BJ (cell line): ENCODE measurements at regions not wholly inside any gene's neighbourhood (a gene's known extent, or its start where the extent isn't known, plus 50 kb on each side); places are given as distances from the start of the nearest gene placed in this dataset.

ENCODE experiments used
- CTCF ChIA-PET: fragments of 350-600 bp; formaldehyde crosslinking; extraction: SDS; loops from one replicate; lab custom pipeline; 2021; ENCODE audit warnings: antibody characterized with exemption, inconsistent platforms; lab: Yijun Ruan, JAX
- POLR2A ChIA-PET: fragments of 300-600 bp; sonication (Branson Sonifier 250); formaldehyde crosslinking; extraction: SDS; loops from one replicate; lab custom pipeline; 2021; ENCODE audit warnings: antibody characterized with exemption; lab: Charles Lee
- DNase-seq: peaks from one replicate; pipeline ENCODE4 v3.0.0-alpha.2; 2011; ENCODE audit warnings: low read depth
- H3K27me3 ChIP-seq: 2 replicates; pipeline ENCODE4 v1.6.0; 2011; ENCODE audit warnings: low read length; ENCODE audit not compliant: control insufficient read depth, insufficient read depth
- H3K36me3 ChIP-seq: 2 replicates; pipeline ENCODE4 v1.5.1; 2011; ENCODE audit warnings: low read length; ENCODE audit not compliant: control insufficient read depth, insufficient read depth
- H3K4me3 ChIP-seq: 2 replicates; pipeline ENCODE4 v1.5.1; 2011; ENCODE audit warnings: low read depth, mild to moderate bottlenecking, control low read depth, low read length
- TF ChIP-seq, protein P1 (sequence below): IDR thresholded peaks from 2 replicates; pipeline ENCODE4 v1.5.1; 2011; ENCODE audit warnings: low read depth, mild to moderate bottlenecking, control low read depth, inconsistent platforms, low read length, moderate library complexity; ENCODE audit not compliant: insufficient read depth

- CTCF ChIA-PET, result no interaction called here
- Histone ChIP-seq H3K4me3 (no peak overlapping the region), H3K36me3 (no peaks in the 10 kb centered on the region), H3K27me3 (no peaks in the 10 kb centered on the region)
- POLR2A ChIA-PET, result no interaction called here
- TF ChIP-seq, protein P1, sequence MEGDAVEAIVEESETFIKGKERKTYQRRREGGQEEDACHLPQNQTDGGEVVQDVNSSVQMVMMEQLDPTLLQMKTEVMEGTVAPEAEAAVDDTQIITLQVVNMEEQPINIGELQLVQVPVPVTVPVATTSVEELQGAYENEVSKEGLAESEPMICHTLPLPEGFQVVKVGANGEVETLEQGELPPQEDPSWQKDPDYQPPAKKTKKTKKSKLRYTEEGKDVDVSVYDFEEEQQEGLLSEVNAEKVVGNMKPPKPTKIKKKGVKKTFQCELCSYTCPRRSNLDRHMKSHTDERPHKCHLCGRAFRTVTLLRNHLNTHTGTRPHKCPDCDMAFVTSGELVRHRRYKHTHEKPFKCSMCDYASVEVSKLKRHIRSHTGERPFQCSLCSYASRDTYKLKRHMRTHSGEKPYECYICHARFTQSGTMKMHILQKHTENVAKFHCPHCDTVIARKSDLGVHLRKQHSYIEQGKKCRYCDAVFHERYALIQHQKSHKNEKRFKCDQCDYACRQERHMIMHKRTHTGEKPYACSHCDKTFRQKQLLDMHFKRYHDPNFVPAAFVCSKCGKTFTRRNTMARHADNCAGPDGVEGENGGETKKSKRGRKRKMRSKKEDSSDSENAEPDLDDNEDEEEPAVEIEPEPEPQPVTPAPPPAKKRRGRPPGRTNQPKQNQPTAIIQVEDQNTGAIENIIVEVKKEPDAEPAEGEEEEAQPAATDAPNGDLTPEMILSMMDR, result no peak
- DNase-seq, result no peak
Measured at GRCh38 chr3:63046152-63046551, 170.9 kb upstream of the CADPS start.

- Histone ChIP-seq H3K27me3 (no peaks in the 10 kb centered on the region), H3K36me3 (no peaks in the 10 kb centered on the region), H3K4me3 (no peak overlapping the region)
- TF ChIP-seq, protein P1, result no peak
- ChIA-PET CTCF (no interaction called here), POLR2A (no interaction called here)
- no peak for DNase-seq
Measured at GRCh38 chr3:63046580-63046979, 171.4 kb upstream of the CADPS start.

DNA sequence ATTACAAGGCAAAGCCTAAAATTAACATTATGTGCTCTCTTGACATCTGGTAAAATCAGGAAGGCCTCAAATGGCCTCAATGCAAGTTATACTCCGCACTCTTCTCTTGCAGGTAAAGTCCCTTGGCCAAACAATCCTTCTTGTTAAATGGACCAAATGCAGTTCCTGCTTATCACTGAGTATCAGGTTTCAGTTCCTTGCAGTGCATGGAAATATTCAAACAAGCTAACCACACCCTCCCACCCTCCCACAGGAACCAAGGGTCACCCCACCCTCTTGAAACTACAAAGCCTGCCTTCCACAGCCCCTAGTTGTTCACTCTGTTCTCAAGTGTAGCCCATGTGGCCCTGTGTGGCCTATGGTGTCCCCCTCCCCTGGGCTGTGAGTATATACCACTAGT lies 171.9 kb upstream of the CADPS start:
- ChIA-PET POLR2A (no interaction called here), CTCF (no interaction called here)
- no peaks in the 10 kb centered on the region for H3K36me3 ChIP-seq
- no peak overlapping the region for H3K4me3 ChIP-seq
- no peak for DNase-seq
- H3K27me3 ChIP-seq, result no peaks in the 10 kb centered on the region
- TF ChIP-seq, protein P1, result no peak

DNA sequence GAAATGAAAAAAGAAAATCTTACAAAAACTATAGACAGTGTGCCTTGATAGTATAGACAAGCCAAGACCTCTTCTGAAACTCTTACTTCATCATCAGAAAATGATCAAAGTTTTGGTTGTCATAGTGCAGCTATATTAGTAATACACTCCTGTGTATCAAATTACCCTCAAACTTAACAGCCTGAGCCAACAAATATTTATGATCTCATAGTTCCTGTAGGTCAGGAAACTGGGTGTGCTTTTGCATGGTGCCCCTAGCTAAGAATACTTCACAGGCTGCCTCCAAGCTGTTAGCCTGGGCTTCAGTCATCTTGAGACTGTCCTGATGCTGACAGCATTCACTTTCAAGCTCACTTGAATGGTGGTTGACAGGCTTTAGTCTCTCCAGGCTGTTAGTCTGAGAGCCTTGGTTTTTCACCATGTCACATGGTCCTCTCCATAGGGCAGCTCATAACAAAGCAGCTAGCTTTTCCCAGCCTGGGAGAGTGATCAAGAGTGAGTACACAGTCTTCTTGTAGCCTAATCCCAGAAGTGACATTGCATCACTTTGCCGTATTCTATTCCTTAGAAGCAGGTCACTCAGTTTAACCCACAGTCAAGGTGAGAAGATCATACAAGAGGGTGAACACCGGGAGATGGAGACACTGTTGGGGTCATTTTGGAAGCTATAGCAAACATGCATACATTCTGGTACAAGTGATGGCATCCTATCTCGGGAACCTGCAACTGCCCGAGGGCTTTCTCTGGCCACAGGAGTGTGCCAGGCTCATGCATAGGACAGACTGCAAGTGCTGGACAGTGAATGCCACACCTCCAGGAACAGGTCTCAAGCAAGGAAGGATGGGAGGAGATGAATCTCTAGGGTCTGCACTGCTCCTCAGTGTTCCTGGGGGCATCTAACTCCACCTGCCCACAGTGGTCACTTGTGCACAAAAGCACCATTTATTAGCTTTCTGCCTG lies 173.4 kb upstream of the CADPS start:
- Histone ChIP-seq H3K36me3 (no peaks in the 10 kb centered on the region), H3K27me3 (no peaks in the 10 kb centered on the region), H3K4me3 (no peak overlapping the region)
- POLR2A ChIA-PET, result interaction anchor here (0.6 kb wide), 1 partner anchor 573 kb away, joined by 3 read pairs; no protein-coding TSS in a partner anchor
- TF ChIP-seq, protein P1, result no peak
- DNase-seq, result no peak
- CTCF ChIA-PET, result interaction anchor here (1.0 kb wide), 1 partner anchor 66 kb away, joined by 3 read pairs; no protein-coding TSS in a partner anchor

DNA sequence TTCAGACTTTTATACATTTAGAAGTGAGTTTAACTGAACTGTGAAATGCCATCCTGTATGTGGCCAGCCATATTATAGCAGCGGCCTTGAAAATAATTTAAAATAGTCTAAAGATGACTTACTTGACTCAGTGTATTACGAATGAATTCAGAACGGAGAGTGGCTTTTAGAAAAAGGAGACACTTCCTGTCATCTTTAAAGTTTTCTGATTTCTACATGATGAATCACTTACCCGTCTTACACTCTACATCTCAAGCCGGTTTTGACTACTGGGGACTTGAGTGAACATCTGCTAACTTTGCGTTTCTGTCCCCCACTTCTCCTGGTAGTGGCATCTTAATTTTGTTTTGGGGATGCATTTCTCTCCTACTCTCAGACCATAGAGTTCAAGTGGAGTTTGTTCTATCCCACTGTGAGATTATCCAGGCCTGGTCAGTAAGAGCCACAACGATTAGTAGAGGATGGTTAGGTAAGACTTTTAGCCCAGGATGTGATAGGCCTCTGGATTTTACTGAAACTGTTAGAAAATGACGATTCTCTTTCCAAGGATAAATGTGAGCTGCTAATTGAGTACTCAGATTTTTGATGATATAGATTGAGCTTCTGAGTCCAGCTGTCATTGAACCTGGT lies 175.4 kb upstream of the CADPS start:
- no peak for DNase-seq
- TF ChIP-seq, protein P1, result no peak
- Histone ChIP-seq H3K27me3 (no peaks in the 10 kb centered on the region), H3K4me3 (no peak overlapping the region), H3K36me3 (no peaks in the 10 kb centered on the region)
- POLR2A ChIA-PET, result no interaction called here
- CTCF ChIA-PET, result no interaction called here
